GM12891 (cell line): ENCODE measurements at regions not wholly inside any gene's neighbourhood (a gene's known extent, or its start where the extent isn't known, plus 50 kb on each side); places are given as distances from the start of the nearest gene placed in this dataset.

Experiments
- DNase-seq: peaks from one replicate; pipeline ENCODE4 v3.0.0; 2011; ENCODE audit warnings: low spot score; ENCODE audit not compliant: insufficient read length
- FAIRE-seq: peaks from 2 replicates; lab custom pipeline; 2011; peaks lifted over from hg19 to GRCh38; lab: Jason Lieb, UNC
- PAX5 ChIP-seq: IDR thresholded peaks from 2 replicates; pipeline ENCODE4 v1.6.1; 2011; ENCODE audit warnings: low read length, moderate library complexity, mild to moderate bottlenecking; ENCODE audit not compliant: insufficient read depth, severe bottlenecking
- POLR2A ChIP-seq: IDR thresholded peaks from 2 replicates; pipeline ENCODE4 v1.6.1; 2011; ENCODE audit warnings: low read depth, low read length, control low read depth
- POLR2AphosphoS5 ChIP-seq: IDR thresholded peaks from 2 replicates; pipeline ENCODE4 v1.6.1; 2011; ENCODE audit warnings: low read depth, low read length, control low read depth
- POU2F2 ChIP-seq: IDR thresholded peaks from 2 replicates; pipeline ENCODE4 v1.6.1; 2011; ENCODE audit warnings: low read depth, mild to moderate bottlenecking, control low read depth, low read length, moderate library complexity
- SPI1 ChIP-seq: IDR thresholded peaks from 2 replicates; pipeline ENCODE4 v1.6.1; 2011; ENCODE audit warnings: low read depth, low read length, control low read depth
- TAF1 ChIP-seq: IDR thresholded peaks from 2 replicates; pipeline ENCODE4 v1.6.1; 2011; ENCODE audit warnings: low read depth, low read length, control low read depth

- TF ChIP-seq TAF1: no peak
- no peak for TF ChIP-seq POLR2AphosphoS5
- no peak for TF ChIP-seq SPI1
- no peak for TF ChIP-seq PAX5
- TF ChIP-seq POLR2A: no peak
- no peak for DNase-seq
- FAIRE-seq: no peak
These were observed 951.2 kb upstream of the MIR17HG start for GRCh38 chr13:90396266-90396665.

GRCh38 chr13:90397503-90397902 is 950.0 kb upstream of the MIR17HG start:
- TF ChIP-seq POU2F2 (no peak), POLR2A (no peak), SPI1 (no peak), PAX5 (no peak), POLR2AphosphoS5 (no peak), TAF1 (no peak)
- no peak for FAIRE-seq
- DNase-seq: no peak

GRCh38 chr13:90400372-90400771 is 947.1 kb upstream of the MIR17HG start:
- TF ChIP-seq PAX5 (no peak), POU2F2 (no peak), POLR2AphosphoS5 (no peak), POLR2A (no peak), SPI1 (no peak), TAF1 (no peak)
- no peak for FAIRE-seq
- no peak for DNase-seq

GRCh38 chr13:90401150-90401549 is 946.3 kb upstream of the MIR17HG start:
- TF ChIP-seq POLR2A (no peak), PAX5 (no peak), SPI1 (no peak), POLR2AphosphoS5 (no peak), POU2F2 (no peak), TAF1 (no peak)
- FAIRE-seq (no peak), DNase-seq (no peak)

- FAIRE-seq (no peak), DNase-seq (no peak)
- no peak for TF ChIP-seq PAX5
- TF ChIP-seq SPI1: no peak
- TF ChIP-seq POLR2AphosphoS5: no peak
These were observed 945.4 kb upstream of the MIR17HG start for GRCh38 chr13:90402102-90402501.

- TF ChIP-seq POU2F2 (no peak), SPI1 (no peak), PAX5 (no peak), POLR2A (no peak), POLR2AphosphoS5 (no peak)
- FAIRE-seq (no peak), DNase-seq (no peak)
These were observed 944.9 kb upstream of the MIR17HG start for GRCh38 chr13:90402613-90403012.

- no peak for TF ChIP-seq PAX5
- no peak for TF ChIP-seq TAF1
- no peak for TF ChIP-seq SPI1
- TF ChIP-seq POLR2A: no peak
- TF ChIP-seq POU2F2: no peak
- no peak for TF ChIP-seq POLR2AphosphoS5
- no peak for DNase-seq
- FAIRE-seq: no peak
These were observed 944.0 kb upstream of the MIR17HG start for GRCh38 chr13:90403330-90404082.

GRCh38 chr13:90405301-90405700 is 942.2 kb upstream of the MIR17HG start:
- TF ChIP-seq SPI1 (no peak), POU2F2 (no peak), TAF1 (no peak), POLR2AphosphoS5 (no peak), POLR2A (no peak), PAX5 (no peak)
- DNase-seq (no peak), FAIRE-seq (no peak)

GRCh38 chr13:90412980-90413379 is 934.5 kb upstream of the MIR17HG start:
- peak; percentile 10; the same call in 1 of the 2 replicates for TF ChIP-seq SPI1
- no peak for TF ChIP-seq PAX5
- FAIRE-seq (no peak), DNase-seq (no peak)

GRCh38 chr13:90413548-90413947 is 933.9 kb upstream of the MIR17HG start:
- no peak for DNase-seq
- TF ChIP-seq SPI1: no peak
- no peak for TF ChIP-seq POLR2AphosphoS5
- TF ChIP-seq POLR2A: no peak
- no peak for TF ChIP-seq POU2F2
- no peak for TF ChIP-seq TAF1
- TF ChIP-seq PAX5: no peak
- FAIRE-seq: no peak
